HUDEP-2 (cell line): ENCODE measurements at regions not wholly inside any gene's neighbourhood (a gene's known extent, or its start where the extent isn't known, plus 50 kb on each side); places are given as distances from the start of the nearest gene placed in this dataset.
"Not testable (repeated sequence)": the region's sequence is repeated elsewhere in the genome, so short reads cannot be mapped to it uniquely, and the experiment has no call there.

ENCODE experiments used
- DNase-seq, 76 experiments: peaks; one replicate each; lab custom pipeline; 2025; ENCODE audit not compliant: unreplicated experiment in 76 of 76; lab: John Stamatoyannopoulos, UW

DNA sequence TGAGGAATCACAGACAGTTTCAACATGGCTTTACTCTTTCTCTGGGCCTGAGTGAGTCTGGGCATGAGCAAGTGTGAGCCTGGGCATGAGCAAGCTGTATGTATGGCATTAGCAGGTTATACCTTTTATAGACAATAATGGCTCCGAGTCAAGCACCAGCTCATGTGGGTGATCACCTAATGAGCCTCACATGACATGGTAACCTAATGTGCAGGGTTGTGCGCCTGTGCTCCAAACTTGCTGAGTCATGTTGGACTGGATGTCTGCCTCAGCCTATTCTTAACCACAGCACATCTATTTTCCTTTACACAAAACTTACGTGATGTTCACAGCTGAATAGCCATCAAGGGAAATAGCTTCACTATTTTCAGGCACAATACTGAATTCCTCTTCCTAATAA is 236.2 kb upstream of the NRIP1 start:
- DNase-seq = peak in 4 of 76 experiments; percentile 2 to 43 (median 27)

DNA sequence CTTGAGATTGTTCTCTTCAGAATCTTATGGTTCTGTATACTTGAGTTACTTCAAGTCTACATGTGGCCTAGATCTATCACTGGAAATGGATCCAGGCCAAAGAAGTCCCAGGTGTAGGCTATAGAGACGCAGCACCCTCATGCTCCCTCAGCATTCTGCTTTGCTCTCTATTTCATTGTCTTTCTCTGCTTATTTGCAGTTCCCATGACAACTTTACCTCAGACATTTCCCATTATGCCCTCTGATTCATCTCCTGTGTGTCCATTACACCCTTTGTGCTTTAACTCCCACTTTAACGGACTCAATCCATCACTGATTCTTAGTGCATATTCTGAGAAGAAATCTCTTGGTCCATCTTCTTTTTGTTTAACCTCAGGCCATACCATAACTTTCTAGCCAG is 236.9 kb upstream of the NRIP1 start:
- no peak for DNase-seq

- no peak for DNase-seq
Measured at GRCh38 chr21:15306271-15306670, 241.5 kb upstream of the NRIP1 start.

DNA sequence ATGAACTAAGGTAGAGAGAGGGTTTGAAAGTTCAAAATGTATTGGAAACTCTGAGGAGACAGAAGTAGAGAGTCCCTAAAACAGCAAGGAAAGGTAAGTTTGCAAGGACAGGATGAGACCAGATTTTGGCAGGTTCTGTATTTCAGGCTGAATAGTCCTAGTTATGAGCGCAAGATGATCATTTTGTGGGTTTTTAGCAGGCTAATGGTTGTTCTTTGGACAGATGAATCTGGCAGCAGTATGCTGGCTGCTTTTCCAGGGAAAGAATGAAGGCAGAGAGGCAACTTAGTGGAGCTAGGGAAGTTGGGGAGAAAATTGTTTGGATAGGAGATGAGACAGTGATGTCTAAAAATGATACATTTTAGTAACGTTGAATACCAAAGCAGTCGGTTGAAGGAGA is 243.5 kb upstream of the NRIP1 start:
- DNase-seq = no peak

DNA sequence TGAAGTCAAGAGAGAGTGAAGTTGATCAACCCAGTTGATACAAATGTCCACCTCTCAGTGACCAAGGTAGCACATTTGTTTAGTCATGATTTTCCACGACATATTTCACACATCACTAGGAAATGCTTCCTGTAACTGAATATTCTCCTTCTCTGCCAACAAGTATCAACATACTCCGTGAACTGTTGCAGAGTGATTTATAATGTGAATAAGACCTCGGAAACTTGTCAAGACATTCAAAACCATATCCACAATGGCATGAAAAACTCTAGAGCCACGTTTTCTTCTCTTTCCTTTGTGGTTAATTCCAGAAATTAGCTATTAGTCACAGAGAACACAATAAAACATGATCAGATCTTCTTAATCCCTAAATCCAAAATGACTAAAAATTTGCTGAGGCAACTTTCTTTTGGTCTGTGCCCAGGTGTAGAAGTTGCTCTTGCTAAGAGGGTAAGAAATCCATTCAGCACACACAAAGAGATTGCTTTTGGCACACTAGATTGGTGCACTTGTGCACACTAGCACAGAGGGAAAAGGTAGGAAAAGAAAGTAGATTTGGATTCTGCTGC is 244.3 kb upstream of the NRIP1 start:
- no peak for DNase-seq

DNA sequence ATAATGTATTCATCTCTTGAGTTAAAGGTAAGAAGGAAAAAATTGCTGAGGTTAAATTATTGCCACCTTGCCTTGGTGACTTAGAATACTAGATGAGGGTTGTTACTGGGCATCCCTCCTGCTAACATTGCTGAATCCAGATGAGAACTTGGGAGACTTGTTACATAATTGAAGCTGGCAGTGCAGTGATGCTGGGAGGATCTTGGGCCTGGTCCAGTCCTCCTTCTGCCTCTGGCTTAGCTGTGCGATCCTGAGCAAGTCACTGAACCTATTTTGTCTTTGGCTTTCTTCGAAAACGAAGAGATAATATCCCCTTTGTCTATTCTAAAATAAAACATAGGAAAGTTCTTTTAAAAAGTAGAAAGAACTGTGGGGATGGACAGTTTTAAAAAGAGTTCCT is 244.9 kb upstream of the NRIP1 start:
- DNase-seq = no peak

GRCh38 chr21:15311510-15311909 is 246.7 kb upstream of the NRIP1 start:
- DNase-seq = no peak

DNA sequence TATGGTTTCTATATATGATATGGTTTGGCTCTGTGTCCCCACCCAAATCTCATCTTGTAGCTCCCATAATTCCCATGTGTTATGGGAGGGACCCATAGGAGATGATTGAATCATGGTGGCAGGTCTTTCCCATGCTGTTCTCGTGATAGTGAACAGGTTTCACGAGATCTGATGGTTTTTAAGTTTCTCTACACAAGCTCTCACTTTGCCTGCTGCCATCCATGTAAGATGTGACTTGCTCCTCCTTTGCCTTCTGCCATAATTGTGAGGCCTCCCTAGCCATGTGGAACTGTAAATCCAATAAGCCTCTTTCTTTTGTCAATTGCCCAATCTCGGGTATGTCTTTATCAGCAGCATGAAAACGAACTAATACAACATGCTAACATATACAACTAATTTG is 252.2 kb upstream of the NRIP1 start:
- not testable (repeated sequence) for DNase-seq

DNA sequence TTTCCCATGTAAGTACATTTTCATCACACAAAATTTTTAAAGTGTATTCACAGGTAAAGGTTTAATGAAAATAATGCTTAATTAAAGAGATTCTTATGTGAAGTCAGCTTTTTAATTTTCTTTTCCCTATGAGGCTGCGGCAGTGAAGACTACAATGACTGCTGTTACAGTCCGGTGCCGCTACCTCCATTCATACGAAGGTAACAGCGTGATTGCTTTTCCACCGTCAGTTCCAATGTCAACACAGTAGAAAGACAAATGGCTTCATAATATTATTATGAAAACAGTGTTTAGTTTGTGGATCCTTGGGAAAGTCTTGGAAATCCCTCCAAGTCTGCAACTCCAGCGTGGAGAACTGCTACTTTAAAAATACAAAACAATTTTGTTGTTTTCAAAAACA is 254.9 kb upstream of the NRIP1 start:
- no peak for DNase-seq

- DNase-seq = no peak
Measured at GRCh38 chr21:15324542-15324941, 259.7 kb upstream of the NRIP1 start.

GRCh38 chr21:15326032-15326867 is 261.4 kb upstream of the NRIP1 start:
- no peak for DNase-seq

- DNase-seq = no peak
Measured at GRCh38 chr21:15327637-15328265, 263.0 kb upstream of the NRIP1 start.

GRCh38 chr21:15329191-15329590 is 264.4 kb upstream of the NRIP1 start:
- no peak for DNase-seq

DNA sequence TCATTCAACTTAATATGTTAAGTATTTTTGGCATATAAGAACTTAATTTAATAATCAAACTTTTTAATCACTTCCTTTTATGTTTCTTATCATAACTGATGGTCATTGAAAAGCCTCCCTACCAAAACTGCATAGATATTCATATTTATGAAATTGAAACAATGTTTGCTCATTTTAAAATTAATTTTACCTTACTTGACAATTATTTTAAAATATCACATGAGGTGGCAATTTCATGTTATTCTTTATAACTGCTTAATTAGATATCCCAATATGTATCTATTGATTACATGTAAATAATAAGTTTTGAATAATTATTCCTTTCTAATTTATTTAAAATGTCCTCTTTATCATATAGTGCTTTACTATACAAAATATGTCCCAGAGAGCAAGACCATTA is 266.1 kb upstream of the NRIP1 start:
- DNase-seq = no peak

DNA sequence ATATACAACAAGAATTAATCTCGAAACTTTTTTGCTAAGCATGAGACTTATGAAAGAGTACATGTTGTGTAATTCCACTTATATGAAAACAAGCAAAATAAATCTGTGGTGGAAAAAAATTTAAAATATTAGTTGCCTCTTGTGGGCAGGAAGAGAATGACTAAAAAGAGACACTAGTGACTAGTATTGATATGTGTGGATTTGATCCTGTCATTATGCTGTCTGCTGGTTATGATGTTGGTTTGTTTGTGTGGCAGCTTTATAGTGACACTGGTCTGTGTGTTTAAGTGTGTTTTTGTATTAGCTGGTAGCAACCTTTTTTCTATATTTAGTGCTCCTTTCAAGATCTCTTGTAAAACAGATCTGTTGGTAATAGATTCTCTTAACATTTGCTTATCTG is 267.8 kb upstream of the NRIP1 start:
- DNase-seq = no peak

- no peak for DNase-seq
Measured at GRCh38 chr21:15333136-15333710, 268.4 kb upstream of the NRIP1 start.

DNA sequence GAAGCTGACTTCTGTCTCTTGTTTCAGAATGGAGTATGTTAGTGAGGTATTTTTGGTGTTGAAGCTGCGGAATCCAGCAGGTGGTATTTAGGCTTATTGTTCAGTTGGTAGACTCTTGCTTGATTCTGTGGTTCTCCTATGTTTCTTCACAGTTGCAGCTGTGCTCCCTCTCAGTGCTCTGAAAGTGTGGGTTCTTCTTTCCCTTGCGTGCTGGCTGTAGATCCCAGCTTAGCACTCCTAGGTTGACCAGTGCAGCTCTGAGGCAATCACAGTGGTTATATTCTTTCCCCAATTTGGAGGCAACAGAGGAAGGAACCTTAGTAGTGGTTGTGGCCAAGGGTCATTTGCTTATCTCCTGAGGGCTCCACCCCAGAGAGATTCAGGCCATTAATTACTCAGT is 269.2 kb upstream of the NRIP1 start:
- no peak for DNase-seq

DNA sequence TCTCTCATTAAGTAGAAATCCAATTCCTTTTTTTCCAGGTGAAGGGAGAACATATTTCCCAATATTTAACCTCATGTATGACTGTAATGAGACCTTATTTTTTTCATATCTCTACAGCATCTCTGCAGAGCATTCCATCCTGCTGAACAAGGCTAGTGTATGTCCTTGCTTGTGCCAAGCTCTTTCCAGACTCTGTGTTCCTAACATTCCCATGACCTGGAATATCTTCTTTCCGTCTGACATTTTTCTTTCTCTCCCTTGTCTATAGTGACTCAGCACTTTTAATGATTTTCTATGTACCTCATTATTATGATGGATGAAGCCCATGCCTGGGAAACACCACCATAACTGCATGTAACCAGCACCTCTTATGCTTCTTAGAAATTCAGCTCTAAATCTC is 278.3 kb upstream of the NRIP1 start:
- no peak for DNase-seq

DNA sequence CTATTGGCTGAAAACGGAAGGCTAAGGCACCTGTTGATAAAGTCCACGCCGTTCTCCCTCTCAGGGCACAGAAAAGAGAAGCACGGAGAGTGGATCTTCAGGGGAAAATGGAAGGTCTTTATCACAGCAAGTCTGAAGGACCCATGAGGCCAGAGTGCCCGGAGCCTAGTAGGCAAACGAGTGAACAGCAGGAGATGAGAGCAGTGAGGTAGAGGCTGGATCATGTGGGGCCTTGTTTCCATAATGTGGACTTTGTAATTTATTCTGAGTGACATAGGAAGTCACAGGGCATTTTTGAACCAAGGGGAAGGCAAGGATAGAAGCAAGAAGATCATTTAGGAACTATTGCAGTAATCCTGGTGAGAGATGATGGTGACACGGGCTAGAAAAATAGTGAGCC is 287.2 kb upstream of the NRIP1 start:
- no peak for DNase-seq

- no peak for DNase-seq
Measured at GRCh38 chr21:15353546-15353945, 288.7 kb upstream of the NRIP1 start.

- no peak for DNase-seq
Measured at GRCh38 chr21:15354516-15354915, 289.7 kb upstream of the NRIP1 start.

DNA sequence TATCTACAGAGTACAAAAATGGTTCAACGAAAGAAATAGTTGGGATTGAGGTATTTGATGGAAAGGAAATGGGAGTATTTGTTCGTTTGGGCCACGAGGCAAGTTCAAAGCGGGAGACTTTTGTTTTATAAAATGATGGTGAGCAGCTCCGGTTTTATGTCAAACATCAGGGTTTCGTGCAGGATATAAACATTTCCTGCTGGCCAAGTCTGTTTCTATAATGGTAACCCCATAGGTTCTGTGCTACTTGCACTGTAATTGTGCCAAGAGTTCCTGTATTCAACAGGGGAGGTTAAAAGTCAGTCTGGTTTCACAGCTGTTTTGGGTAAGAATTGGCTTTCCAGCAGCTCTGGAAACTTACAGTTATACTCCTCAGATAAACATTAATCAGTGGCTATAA is 290.3 kb upstream of the NRIP1 start:
- DNase-seq = no peak
